ENCODE measurements at regions not wholly inside any gene's neighbourhood (a gene's known extent, or its start where the extent isn't known, plus 50 kb on each side); places are given as distances from the start of the nearest gene placed in this dataset.

DNA sequence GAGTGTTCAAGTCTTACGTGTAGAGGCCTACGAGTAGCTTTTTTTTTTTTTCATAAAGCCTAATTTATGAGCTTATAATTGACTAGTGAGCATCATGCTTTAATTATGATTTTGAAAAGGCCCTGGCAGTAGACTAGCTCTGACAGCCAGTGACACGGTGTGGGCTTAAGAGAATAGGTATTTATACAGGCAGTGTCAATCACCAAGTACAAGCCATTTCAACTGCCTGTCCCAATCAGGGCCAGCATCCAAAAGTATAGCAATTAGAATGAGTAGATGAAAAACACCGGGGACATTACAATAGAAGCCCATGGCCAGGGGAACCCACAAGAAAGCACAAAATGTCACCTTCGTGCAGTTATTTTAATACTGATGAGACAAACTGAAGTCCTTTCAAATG lies 552.8 kb downstream of the CAAP1 start (continued):
- TF ChIP-seq, protein P1, sequence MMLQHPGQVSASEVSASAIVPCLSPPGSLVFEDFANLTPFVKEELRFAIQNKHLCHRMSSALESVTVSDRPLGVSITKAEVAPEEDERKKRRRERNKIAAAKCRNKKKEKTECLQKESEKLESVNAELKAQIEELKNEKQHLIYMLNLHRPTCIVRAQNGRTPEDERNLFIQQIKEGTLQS (CRISPR knock-in tag; conservative IDR thresholded peaks at IDR 0.05), result no peak
- TF ChIP-seq SMAD4 (CRISPR knock-in tag; IDR thresholded peaks at IDR 0.05) (no peak), ZNF263 (CRISPR knock-in tag; IDR thresholded peaks at IDR 0.05; ENCODE audit: low read depth) (no peak), MXD4 (CRISPR knock-in tag; IDR thresholded peaks at IDR 0.05; ENCODE audit: borderline replicate concordance) (no peak), IRF2 (CRISPR knock-in tag; IDR thresholded peaks at IDR 0.05; ENCODE audit: borderline replicate concordance, low read depth) (no peak)
- TF ChIP-seq, protein P2, sequence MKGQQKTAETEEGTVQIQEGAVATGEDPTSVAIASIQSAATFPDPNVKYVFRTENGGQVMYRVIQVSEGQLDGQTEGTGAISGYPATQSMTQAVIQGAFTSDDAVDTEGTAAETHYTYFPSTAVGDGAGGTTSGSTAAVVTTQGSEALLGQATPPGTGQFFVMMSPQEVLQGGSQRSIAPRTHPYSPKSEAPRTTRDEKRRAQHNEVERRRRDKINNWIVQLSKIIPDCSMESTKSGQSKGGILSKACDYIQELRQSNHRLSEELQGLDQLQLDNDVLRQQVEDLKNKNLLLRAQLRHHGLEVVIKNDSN (CRISPR knock-in tag; IDR thresholded peaks at IDR 0.05), result no peak
- TF ChIP-seq, protein P3, sequence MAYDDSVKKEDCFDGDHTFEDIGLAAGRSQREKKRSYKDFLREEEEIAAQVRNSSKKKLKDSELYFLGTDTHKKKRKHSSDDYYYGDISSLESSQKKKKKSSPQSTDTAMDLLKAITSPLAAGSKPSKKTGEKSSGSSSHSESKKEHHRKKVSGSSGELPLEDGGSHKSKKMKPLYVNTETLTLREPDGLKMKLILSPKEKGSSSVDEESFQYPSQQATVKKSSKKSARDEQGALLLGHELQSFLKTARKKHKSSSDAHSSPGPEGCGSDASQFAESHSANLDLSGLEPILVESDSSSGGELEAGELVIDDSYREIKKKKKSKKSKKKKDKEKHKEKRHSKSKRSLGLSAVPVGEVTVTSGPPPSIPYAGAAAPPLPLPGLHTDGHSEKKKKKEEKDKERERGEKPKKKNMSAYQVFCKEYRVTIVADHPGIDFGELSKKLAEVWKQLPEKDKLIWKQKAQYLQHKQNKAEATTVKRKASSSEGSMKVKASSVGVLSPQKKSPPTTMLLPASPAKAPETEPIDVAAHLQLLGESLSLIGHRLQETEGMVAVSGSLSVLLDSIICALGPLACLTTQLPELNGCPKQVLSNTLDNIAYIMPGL (CRISPR knock-in tag; IDR thresholded peaks at IDR 0.05), result no peak
- TF ChIP-seq, protein P4, sequence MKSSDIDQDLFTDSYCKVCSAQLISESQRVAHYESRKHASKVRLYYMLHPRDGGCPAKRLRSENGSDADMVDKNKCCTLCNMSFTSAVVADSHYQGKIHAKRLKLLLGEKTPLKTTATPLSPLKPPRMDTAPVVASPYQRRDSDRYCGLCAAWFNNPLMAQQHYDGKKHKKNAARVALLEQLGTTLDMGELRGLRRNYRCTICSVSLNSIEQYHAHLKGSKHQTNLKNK (CRISPR knock-in tag; IDR thresholded peaks at IDR 0.05), result no peak
- TF ChIP-seq, protein P5, sequence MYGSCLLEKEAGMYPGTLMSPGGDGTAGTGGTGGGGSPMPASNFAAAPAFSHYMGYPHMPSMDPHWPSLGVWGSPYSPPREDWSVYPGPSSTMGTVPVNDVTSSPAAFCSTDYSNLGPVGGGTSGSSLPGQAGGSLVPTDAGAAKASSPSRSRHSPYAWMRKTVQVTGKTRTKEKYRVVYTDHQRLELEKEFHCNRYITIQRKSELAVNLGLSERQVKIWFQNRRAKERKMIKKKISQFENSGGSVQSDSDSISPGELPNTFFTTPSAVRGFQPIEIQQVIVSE (CRISPR knock-in tag; IDR thresholded peaks at IDR 0.05; ENCODE audit: borderline replicate concordance), result no peak

DNA sequence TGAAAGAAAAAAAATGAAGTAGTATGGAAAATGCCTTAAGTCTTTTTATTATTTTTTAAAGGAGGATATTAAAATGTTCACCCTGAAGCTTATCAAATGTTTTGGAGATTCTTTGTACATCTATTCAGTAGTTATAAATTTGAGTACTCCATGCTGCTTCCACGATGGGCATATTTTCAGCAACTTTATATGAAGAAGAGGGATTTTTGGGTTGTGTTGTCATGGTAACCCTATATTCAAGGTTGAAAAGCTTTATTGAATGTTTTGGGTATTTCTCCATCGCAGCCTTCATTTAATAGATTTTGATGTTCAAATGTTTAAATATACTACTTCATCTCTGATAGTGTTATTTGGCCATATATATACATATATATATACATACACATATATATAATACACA lies 557.5 kb downstream of the CAAP1 start:
- no peaks in the 10 kb centered on the region for H3K9me3 Mint-ChIP-seq
- peaks cover 11% of the 10 kb centered on the region for H3K4me1 Mint-ChIP-seq
- no peak for ATAC-seq
- no peak overlapping the region for H3K27ac Mint-ChIP-seq
- H3K4me3 Mint-ChIP-seq, result no peak overlapping the region
- H3K36me3 Mint-ChIP-seq, result no peaks in the 10 kb centered on the region
- TF ChIP-seq ELF4 (CRISPR knock-in tag; IDR thresholded peaks at IDR 0.05; ENCODE audit: low read depth) (no peak), MXD4 (CRISPR knock-in tag; IDR thresholded peaks at IDR 0.05; ENCODE audit: borderline replicate concordance) (no peak), EMX1 (CRISPR knock-in tag; IDR thresholded peaks at IDR 0.05) (no peak), ATF1 (CRISPR knock-in tag; IDR thresholded peaks at IDR 0.05) (no peak)
- TF ChIP-seq, protein P6, sequence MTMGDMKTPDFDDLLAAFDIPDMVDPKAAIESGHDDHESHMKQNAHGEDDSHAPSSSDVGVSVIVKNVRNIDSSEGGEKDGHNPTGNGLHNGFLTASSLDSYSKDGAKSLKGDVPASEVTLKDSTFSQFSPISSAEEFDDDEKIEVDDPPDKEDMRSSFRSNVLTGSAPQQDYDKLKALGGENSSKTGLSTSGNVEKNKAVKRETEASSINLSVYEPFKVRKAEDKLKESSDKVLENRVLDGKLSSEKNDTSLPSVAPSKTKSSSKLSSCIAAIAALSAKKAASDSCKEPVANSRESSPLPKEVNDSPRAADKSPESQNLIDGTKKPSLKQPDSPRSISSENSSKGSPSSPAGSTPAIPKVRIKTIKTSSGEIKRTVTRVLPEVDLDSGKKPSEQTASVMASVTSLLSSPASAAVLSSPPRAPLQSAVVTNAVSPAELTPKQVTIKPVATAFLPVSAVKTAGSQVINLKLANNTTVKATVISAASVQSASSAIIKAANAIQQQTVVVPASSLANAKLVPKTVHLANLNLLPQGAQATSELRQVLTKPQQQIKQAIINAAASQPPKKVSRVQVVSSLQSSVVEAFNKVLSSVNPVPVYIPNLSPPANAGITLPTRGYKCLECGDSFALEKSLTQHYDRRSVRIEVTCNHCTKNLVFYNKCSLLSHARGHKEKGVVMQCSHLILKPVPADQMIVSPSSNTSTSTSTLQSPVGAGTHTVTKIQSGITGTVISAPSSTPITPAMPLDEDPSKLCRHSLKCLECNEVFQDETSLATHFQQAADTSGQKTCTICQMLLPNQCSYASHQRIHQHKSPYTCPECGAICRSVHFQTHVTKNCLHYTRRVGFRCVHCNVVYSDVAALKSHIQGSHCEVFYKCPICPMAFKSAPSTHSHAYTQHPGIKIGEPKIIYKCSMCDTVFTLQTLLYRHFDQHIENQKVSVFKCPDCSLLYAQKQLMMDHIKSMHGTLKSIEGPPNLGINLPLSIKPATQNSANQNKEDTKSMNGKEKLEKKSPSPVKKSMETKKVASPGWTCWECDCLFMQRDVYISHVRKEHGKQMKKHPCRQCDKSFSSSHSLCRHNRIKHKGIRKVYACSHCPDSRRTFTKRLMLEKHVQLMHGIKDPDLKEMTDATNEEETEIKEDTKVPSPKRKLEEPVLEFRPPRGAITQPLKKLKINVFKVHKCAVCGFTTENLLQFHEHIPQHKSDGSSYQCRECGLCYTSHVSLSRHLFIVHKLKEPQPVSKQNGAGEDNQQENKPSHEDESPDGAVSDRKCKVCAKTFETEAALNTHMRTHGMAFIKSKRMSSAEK (CRISPR knock-in tag; IDR thresholded peaks at IDR 0.05; ENCODE audit: borderline replicate concordance), result no peak
- TF ChIP-seq, protein P1 (CRISPR knock-in tag; conservative IDR thresholded peaks at IDR 0.05), result no peak
- TF ChIP-seq, protein P7, sequence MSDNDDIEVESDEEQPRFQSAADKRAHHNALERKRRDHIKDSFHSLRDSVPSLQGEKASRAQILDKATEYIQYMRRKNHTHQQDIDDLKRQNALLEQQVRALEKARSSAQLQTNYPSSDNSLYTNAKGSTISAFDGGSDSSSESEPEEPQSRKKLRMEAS (CRISPR knock-in tag; IDR thresholded peaks at IDR 0.05), result no peak
- CTCF ChIA-PET, result no interaction called here
- DNase-seq (ENCODE audit: low spot score), result no peak
- POLR2A ChIA-PET, result no interaction called here
- H3K27me3 Mint-ChIP-seq (ENCODE audit: low read depth), result no peaks in the 10 kb centered on the region

DNA sequence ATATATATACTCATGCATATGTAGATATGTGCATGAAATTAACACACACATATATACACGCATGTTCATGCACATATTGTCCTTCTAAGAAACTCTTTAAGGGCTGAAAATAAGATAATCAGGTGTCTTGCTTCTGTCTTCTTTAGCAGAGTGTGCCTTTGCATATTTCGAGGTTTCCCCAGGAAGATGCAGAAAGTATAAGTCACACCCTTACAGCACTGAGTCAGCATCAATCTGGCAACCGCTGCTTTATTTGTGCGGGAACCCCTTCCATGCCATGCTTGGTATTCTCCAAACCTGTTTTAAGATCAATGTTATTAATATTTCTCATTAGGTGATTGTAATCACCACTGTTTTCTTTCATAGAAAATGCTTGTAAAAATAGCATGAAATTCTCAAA lies 557.9 kb downstream of the CAAP1 start:
- CTCF ChIA-PET, result no interaction called here
- no peaks in the 10 kb centered on the region for H3K9me3 Mint-ChIP-seq
- POLR2A ChIA-PET, result no interaction called here
- no peaks in the 10 kb centered on the region for H3K36me3 Mint-ChIP-seq
- no peak overlapping the region for H3K4me3 Mint-ChIP-seq
- peaks cover 11% of the 10 kb centered on the region for H3K4me1 Mint-ChIP-seq
- DNase-seq (ENCODE audit: low spot score), result no peak
- ATAC-seq, result no peak
- no peaks in the 10 kb centered on the region for H3K27me3 Mint-ChIP-seq (ENCODE audit: low read depth)
- no peak overlapping the region for H3K27ac Mint-ChIP-seq
- TF ChIP-seq, protein P8, sequence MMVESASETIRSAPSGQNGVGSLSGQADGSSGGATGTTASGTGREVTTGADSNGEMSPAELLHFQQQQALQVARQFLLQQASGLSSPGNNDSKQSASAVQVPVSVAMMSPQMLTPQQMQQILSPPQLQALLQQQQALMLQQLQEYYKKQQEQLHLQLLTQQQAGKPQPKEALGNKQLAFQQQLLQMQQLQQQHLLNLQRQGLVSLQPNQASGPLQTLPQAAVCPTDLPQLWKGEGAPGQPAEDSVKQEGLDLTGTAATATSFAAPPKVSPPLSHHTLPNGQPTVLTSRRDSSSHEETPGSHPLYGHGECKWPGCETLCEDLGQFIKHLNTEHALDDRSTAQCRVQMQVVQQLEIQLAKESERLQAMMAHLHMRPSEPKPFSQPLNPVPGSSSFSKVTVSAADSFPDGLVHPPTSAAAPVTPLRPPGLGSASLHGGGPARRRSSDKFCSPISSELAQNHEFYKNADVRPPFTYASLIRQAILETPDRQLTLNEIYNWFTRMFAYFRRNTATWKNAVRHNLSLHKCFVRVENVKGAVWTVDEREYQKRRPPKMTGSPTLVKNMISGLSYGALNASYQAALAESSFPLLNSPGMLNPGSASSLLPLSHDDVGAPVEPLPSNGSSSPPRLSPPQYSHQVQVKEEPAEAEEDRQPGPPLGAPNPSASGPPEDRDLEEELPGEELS (CRISPR knock-in tag; IDR thresholded peaks at IDR 0.05), result no peak
- TF ChIP-seq ZNF423 (CRISPR knock-in tag; IDR thresholded peaks at IDR 0.05) (no peak), JUN (CRISPR knock-in tag; IDR thresholded peaks at IDR 0.05) (no peak), NR1H2 (CRISPR knock-in tag; IDR thresholded peaks at IDR 0.05) (no peak)
- TF ChIP-seq, protein P9, sequence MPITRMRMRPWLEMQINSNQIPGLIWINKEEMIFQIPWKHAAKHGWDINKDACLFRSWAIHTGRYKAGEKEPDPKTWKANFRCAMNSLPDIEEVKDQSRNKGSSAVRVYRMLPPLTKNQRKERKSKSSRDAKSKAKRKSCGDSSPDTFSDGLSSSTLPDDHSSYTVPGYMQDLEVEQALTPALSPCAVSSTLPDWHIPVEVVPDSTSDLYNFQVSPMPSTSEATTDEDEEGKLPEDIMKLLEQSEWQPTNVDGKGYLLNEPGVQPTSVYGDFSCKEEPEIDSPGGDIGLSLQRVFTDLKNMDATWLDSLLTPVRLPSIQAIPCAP (CRISPR knock-in tag; IDR thresholded peaks at IDR 0.05), result no peak
- TF ChIP-seq, protein P5 (CRISPR knock-in tag; IDR thresholded peaks at IDR 0.05; ENCODE audit: borderline replicate concordance), result no peak
